Fibroblast of pulmonary artery (primary cell): ENCODE measurements at regions not wholly inside any gene's neighbourhood (a gene's known extent, or its start where the extent isn't known, plus 50 kb on each side); places are given as distances from the start of the nearest gene placed in this dataset.
"Not testable (repeated sequence)": the region's sequence is repeated elsewhere in the genome, so short reads cannot be mapped to it uniquely, and the experiment has no call there.

Source experiments
- DNase-seq: peaks from one replicate; pipeline ENCODE4 v3.0.0-alpha.2; 2010; ENCODE audit warnings: low read depth
- H3K4me3 ChIP-seq: replicated peaks from 2 replicates; pipeline ENCODE4 v1.5.1; 2011; ENCODE audit warnings: low read depth, mild to moderate bottlenecking, control low read depth, low read length, moderate library complexity
- CTCF ChIP-seq: IDR thresholded peaks from 2 replicates; pipeline ENCODE4 v1.5.1; 2011; ENCODE audit warnings: mild to moderate bottlenecking, control low read depth, low read length, inconsistent platforms; ENCODE audit errors: missing control alignments

- DNase-seq, H3K4me3 ChIP-seq: not testable (repeated sequence)
Observed at GRCh38 chr16:29169295-29169994, 184.6 kb downstream of the LAT start.

- H3K4me3 ChIP-seq, DNase-seq: not testable (repeated sequence)
Observed at GRCh38 chr16:29168515-29169259, 183.8 kb downstream of the LAT start.

- not testable (repeated sequence) for H3K4me3 ChIP-seq, DNase-seq
Observed at GRCh38 chr16:29164442-29165089, 179.7 kb downstream of the LAT start.

GRCh38 chr16:29160171-29160570 is 175.3 kb downstream of the LAT start:
- H3K4me3 ChIP-seq, DNase-seq: not testable (repeated sequence)

- peak; percentile 63 for DNase-seq
- H3K4me3 ChIP-seq: not testable (repeated sequence)
Observed at GRCh38 chr16:29159603-29160002, 174.8 kb downstream of the LAT start.

- no peak overlapping the region for H3K4me3 ChIP-seq
- no peak for TF ChIP-seq CTCF
- no peak for DNase-seq
Observed at GRCh38 chr16:29158785-29159184, 173.9 kb downstream of the LAT start.

- not testable (repeated sequence) for DNase-seq, H3K4me3 ChIP-seq
Observed at GRCh38 chr16:29158031-29158784, 173.4 kb downstream of the LAT start.

GRCh38 chr16:29157051-29157923 is 172.4 kb downstream of the LAT start:
- peak; percentile 99 for DNase-seq

GRCh38 chr16:29156511-29156910 is 171.7 kb downstream of the LAT start:
- TF ChIP-seq CTCF: no peak
- no peak overlapping the region for H3K4me3 ChIP-seq
- no peak for DNase-seq

More at GRCh38 chr16:29157051-29157923, 172.4 kb downstream of the LAT start:
- not testable (repeated sequence) for H3K4me3 ChIP-seq

GRCh38 chr16:29155866-29156200 is 171.0 kb downstream of the LAT start:
- DNase-seq: not testable (repeated sequence)

GRCh38 chr16:29155131-29155865 is 170.4 kb downstream of the LAT start:
- H3K4me3 ChIP-seq, DNase-seq: not testable (repeated sequence)

More at GRCh38 chr16:29155866-29156200, 171.0 kb downstream of the LAT start:
- H3K4me3 ChIP-seq: not testable (repeated sequence)
